GM19324 (cell line): ENCODE measurements at regions not wholly inside any gene's neighbourhood (a gene's known extent, or its start where the extent isn't known, plus 50 kb on each side); places are given as distances from the start of the nearest gene placed in this dataset.

Experiments used
- ATAC-seq: cut with Tn5 transposase; IDR thresholded peaks from one replicate; pipeline ENCODE4 v1.9.1; 2021; ENCODE audit warnings: mild to moderate bottlenecking, moderate library complexity; ENCODE audit not compliant: unreplicated experiment, low FRiP score

DNA sequence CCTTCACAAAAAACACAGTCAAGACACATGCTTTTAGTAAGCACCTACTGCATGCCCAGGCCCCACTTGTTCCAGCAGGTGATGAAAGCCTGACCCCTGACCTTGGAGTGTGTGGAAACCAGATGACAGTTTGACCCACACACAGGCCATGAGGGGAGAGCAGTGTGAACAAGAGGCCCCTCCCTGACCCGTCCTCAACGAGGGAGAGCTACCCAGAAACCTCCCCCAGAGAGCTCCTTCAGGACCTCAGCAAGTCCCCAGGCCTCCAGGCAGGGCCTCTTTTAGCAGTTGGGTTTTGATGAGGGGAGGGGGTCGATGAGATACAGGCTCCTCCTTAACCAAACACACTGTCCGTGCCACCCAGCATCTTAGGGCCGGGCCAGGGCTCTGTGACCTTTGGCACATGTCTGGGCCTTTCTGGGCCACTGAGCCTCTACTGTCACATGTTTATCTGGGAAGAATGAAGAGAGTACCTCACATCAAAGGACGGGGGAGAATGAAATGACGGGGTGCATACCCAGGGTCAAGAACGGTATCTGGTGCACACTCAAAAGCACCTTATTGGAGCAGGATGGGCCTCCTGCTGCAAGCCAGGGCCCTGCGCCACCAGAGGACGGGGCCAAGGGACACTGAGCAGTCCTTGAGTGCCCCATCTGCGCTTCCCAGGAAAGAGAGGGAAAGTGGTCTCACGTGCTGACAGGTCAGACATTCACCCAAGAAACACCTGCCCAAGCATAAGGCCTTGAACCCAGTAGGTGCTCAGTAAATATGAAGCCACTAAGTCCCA lies 202.6 kb upstream of the ZMIZ1 start:
- no peak for ATAC-seq

DNA sequence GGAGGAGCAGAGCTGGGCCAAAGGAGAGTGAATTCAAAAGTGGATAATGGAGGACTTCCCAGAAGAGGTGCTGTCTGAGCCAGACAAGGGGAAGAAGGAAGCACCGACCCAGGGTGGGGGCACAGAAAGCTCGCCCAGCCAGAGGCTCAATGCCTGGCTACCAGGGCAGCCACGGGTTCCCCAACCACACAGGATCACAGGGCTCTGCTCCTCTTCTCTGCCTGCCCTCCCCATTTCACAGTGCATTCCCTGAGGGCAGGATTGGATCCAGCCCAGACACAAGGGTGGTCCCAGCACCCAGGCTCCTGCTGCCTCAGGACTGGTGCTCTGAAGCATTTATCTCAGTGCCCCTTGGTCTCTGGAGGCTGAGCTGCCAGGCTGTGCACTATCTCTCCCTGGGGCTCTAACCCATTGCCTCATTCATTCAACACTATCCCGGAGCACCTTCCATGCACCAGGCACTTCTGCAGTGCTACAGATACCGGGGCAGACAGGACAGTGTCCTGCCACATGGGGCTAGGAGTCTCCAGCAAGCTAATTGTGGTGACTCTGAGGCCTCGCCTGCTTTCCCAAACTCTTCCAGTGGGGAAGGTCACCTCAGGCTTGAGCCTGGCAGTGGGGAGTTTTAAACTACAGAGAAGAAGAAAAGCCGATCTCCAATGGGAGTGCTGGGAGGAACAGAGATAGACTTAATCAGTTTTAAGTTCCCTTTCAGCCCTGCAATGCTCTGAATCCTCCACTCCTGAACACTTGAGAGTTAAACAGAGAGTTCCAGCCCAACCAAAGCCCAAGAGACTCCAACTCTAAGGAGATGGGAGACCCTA lies 201.8 kb upstream of the ZMIZ1 start:
- ATAC-seq, result no peak

DNA sequence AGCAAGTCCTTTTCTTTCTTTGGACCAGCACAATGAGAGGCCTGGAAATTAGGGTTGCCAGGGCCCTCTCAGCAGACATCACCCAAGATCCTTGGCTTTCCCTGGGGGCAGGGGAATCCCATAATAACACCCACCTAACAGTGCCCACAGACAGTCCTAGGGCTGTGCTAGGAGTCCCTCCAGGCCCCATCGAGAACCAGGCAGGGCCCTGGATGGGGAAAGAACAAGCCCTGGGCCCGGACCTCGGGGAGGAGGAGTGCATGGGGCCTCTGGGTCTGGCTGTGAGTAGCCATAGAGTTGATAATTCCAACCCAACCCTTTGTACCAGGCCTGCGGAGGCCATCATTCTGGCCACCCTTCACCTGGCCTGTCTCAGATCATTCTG lies 201.2 kb upstream of the ZMIZ1 start:
- ATAC-seq, result no peak

DNA sequence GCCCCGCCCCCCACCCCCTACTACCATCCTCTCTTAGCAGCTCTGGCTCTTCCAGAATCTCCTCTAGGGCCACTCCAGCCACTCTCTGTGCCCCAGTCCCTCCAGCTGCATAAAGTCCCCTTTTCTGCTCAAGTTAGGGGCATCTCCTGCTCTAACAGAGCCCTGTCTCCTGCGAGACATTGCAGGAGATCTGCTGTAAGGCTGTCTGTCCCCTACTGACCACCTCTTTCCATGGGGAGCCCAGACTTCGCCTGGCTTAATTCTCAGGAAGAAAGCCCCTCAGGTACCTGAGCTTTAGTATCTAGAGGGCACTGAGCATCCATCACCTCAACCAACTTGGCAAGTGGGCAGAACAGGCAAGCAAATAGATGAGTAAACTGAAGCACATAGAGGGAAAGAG lies 200.7 kb upstream of the ZMIZ1 start:
- no peak for ATAC-seq

DNA sequence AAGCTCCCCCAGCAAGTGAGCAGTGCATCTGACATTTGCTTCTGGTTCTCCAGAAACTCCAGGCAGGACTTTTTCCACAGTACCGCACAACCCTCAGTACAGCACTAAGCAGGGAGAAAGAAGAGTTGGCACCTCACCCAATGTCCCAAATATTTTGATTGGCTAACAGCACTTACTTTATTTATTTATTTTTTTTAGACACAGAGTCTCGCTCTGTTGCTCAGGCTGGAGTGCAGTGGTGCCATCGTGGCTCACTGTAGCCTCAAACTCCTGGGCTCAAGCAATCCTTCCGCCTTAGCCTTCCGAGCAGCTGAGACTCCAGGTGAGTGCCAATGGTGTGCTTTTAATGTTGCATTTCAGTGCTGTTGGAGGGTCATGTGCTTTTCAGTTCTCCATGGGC lies 200.3 kb upstream of the ZMIZ1 start:
- no peak for ATAC-seq

DNA sequence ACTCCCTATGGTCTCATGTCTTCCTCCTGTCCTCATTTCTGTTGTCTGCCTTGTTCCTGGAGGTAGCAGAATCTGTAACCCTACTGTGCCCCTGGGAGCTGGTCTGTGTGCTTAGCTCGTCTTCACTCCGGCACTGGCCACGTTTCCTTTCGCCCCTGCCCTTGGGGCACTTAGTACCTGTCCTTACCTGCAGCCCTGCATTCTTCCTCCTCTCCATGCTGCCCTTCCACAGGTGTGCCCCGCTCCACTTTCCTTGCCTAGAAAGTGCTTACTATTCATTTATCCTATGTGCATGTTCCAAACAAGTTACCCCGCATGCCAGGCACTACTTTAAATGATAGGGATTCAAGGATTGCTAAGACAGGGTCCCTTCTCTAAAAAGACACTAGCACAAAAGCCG lies 199.9 kb upstream of the ZMIZ1 start:
- no peak for ATAC-seq

DNA sequence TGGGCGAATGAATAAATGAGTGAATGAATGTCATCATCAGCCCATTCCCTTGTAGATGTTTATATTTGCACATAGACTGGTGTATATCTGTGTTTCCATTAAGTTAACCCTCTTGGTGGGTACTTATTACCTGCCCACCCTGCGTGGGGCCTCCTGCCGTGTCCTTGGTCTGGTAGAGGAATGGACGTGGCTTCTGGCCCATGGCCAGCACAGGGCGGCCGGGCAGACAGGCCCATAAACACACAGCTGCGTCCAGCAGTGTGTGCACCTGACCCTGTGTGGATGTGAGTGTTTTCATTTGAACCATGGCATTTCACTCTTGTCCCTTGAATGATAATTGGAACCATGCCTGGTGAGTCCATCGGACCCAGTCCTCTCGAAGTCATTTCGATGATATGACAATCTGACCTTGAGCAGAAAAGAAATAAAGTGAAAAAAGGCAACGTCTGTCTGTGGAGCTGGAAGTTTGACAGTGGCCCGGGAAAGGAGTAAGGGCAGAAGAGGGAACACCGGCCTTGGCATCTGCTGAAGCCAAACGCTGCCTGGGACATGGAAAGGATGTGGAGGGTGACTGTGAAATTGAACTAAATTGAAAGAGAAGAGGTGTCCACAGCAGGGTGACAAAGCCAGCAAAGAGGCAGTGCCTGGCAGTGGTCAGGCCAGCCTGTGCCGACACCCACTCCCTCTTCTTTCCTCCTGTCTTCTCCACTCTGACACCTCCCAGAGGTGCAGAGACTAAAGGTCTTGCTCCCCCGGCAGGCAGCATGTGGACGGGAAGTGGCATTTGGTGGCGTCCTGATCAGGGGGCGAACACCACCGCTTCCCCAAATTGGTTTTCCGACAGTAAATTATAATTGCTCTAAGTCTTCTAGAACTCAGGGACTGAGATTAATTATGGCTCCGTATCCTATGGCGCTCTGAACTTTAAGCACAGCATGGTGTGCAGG lies 199.0 kb upstream of the ZMIZ1 start:
- no peak for ATAC-seq

DNA sequence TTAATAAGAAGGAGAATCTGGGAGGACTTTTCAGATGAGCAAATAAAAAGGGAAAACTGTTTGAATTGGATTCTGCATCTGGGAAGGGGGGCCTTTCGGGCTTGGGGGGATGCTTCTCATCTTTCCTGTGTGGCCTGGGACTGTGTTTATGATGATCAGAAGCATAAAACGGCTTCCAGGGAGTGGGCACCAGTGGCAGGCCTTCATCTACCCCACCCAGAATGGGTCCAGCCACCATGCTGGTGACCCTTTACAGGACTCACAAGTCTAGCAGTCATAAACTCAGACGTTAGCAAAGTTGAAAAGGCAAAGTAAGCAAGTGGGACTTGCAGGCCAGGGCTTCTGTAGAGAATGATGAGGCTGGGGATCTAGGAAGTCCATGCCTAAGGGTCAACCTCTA lies 198.3 kb upstream of the ZMIZ1 start:
- no peak for ATAC-seq

DNA sequence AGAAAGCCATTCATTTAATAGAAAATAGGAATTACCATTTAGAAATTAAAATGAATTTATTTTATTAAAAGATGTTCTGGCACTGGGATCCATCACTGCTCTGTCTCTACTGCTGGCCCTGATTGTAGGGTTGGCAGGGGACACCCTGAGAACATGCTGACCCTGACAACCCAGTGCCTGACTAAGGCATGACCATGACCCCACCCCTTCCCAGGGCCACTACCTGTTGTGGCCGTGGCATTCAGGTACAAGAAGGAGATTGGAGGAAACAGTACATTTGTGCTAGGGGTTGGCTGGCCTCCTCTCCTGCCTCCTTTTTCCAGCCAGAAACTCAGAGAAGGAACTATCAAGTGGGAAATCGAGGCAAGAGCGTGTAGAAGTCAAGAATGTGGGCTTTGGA lies 197.0 kb upstream of the ZMIZ1 start:
- no peak for ATAC-seq

DNA sequence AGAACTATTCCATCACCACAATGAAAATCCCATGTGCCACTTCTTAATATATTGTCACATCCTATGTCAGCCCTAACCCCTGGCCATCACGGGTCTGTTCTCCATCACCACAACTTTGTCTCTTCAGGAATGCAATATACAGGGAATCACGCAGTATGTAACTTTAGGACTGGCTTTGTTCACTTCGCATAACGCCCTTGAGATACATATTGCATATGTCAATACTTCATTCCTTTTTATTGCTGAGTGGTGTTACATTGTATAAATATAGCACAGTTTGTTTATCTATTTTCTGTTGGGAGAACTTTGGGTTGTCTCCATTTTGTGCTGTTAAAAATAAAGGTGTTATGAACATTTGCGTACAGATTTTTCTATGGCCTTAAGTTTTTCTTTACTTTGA lies 195.4 kb upstream of the ZMIZ1 start:
- ATAC-seq, result no peak

DNA sequence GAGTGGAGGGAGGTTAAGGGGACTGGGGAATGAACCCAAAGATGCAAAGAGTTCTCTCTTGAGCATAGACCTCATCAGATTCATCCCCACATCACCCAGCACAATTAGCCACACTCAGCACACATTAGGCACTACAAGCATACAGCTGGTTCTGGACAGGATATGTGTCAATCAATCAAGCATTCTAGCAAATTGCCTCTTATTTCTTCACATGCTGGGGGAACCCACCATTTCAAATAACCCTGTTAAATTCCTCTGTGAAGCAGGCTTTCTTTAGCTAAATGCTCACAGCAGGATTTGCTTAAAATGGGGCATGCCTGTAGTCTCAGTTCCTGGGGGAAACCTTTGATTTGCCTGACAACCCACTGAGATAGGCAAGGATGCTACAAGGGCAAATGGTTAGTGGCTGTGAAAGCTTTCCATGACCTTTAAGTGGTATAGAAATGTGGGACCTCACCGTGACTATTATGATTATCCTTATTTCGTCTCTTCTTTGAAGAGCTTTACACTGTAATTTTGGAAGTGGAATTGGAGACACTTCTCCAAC lies 193.4 kb upstream of the ZMIZ1 start:
- no peak for ATAC-seq

DNA sequence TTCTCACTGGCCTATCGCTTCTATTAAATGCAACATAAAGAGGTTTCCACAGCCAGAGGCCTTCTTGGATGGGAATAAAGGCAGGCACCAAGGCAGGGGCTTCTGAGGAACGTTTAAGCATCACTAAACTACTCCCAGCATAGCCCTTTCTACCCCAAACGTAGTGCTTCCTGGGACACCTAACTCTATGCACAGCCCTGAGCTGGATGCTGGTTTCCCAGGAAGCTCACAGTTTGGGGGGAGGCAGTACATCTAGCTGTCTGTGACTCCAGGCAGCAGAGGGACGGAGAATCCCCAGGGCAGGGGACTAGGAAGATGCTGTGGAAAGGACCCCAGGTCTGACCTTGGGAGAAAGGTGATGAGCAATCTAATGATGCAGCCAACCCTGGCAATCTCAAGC lies 192.8 kb upstream of the ZMIZ1 start:
- no peak for ATAC-seq

DNA sequence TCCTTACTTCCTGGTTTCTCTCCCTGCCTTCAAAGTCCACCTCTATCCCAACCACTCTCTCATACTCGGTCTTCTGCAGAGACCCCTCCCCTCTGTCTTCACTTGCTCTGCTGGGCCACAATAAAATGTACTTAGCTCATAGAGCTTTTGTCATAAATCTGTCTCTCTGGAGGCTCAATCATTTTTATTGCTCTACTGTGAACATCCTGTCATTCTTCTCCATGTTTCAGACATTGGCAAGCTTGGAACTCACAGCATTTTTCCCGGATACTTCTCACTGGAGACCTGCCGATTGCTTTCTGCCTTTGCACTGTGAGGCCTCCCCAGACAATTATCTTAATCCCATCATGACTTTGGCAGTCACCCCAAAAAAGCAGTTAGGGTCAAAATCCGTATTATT lies 192.3 kb upstream of the ZMIZ1 start:
- ATAC-seq, result no peak

DNA sequence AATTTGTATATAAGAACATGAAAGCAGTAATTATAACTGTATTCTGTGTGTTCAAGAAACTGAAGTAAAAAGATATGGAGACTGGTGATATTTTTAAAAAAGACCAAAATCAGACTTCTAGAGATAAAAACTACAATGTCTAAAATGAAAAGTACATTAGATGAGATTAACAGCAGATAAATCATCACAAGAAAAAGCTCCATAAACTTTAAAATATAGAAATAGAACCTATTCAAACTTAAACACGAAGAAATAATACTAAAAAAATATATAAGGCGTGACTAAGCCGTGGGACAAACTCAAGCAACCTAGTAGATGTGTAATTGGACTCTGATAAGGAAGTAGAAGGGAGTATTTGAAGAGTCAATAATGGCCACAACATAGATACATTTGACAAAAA lies 189.1 kb upstream of the ZMIZ1 start:
- ATAC-seq, result no peak

DNA sequence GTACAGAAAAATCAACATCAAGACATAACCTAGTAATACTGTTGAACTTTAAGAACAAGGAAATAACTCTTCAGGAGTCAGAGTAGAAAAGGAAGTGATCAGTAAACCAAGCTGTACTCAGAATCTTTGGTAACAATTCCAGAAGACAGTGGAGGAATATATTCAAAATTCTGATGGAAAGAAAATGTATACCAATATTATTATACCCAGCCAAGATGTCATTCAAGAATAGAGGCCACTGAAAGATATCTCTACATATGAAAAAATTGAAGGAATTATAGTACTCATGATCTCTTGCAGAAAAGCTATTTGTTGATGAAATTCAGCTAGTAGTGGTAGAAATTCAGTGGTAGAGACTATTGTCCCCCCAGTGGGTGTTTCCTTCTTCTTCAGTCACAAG lies 182.6 kb upstream of the ZMIZ1 start:
- no peak for ATAC-seq

DNA sequence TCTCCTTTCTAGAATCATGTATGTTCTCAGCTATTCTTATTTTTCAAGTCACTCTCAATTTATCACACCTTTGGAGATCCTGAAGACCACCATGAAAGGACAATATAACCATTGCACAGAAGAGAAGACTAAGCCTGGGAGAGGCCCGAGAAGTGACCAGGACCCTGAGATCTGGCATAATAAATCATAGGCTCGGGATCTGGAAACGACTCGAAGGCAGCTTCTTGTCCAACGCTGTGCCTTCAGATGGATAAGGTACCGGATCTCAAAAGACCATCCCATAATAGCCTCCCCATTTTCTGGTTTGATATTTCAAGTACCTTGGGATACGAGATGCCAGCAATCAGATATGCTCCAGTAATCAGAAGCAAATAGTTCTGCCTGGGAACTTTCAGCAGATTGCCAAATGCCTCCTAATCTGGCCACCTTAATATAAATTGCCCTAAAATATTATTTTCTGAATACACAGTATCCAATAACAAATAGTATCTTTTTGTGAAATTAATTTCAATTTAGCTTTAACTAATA lies 179.2 kb upstream of the ZMIZ1 start:
- no peak for ATAC-seq

DNA sequence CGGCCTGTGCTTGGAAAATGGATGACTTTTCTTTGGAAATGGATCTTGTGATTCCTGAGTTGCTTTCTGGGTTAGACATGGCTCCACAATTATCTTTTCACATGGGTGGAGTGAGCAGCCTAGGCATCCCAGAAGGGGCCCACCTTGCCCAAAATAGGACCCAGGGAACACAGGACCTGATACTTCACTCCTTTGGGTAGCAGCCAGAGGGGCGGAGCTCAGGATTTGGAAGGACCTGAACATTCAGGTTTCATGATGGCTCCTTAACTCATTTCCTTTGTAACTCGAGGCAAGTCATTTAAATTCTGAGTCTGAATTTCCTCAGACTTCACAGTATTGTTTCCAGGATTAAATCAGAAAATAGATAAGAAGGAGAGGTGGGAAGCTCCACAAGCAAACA lies 178.3 kb upstream of the ZMIZ1 start:
- ATAC-seq, result no peak

DNA sequence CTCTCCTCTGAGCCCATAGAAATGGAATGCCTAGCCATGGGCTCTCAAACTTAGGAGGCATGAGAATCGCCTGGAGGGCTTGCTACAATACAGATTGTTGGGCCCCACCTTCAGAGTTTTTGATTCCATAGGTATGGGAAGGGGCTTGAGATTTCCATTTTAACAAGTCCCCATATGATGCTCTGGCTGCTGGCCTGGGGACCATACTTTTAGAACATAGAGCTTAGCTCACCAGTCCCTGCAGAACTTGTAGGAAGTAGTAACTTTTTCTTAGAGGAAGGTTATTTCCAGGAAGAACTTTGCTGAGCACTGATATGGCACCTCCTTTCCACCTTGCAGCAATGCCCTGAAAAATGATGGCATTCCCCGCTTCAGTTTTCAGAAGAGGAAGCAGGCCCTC lies 177.0 kb upstream of the ZMIZ1 start:
- ATAC-seq, result no peak

DNA sequence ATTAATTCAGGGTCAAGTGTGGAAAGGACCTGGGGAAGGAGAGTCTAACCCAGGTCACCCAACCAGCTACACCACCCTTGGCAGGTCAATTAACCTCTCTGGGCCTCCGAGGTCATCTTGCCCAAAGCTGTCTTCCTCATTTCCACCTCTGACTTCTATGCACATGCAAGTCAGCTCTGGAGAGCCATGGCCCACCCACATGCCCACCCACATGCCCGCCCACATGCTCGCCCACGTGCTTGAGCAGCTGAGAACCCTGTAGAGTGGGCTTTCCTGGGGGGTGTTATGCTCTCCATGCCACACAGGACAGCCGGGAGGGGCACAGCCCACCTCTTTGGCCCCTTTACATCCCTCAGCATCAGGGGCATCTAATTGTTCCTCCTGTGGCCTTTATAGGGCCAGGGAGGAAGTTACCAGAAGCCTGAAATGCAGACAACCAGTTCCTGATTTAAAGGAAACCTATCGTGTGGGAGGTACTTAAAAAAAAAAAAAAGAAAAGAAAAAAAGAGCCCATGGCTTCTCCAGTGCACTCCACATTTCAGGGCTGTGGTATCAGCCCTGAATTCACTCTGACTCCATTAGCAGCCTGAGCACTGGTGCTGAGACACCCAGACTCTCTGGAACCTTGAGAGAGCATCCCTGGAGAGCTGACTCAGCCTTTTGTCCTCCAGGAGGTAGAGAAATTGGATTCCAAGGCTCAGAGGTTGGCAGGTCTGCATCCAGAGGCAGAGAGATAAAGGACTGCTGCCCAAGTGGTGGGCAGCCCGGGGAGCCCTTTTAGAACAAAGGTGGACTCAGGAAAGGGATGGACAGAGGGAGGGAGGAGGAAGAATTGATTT lies 176.2 kb upstream of the ZMIZ1 start:
- ATAC-seq, result no peak

DNA sequence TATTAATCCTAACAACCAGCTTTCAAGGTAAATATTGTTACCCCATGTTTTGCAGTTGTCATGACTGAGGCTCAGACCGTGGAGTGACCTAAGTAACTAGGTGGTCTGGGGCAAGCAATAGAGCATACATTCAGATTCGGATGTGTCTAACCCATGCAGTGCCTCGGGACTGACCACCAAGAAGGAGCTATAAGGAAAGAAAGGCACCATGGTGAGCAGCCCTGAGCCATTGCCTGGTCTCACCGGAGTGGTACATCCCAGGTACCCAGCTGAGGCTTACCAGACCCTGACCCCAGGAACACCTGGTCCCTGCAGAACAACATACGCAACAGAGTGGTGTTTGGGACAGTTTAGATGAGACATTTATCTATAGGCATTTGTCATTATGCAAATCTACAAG lies 175.5 kb upstream of the ZMIZ1 start:
- ATAC-seq, result no peak
